MM.1S (cell line): ENCODE measurements at regions not wholly inside any gene's neighbourhood (a gene's known extent, or its start where the extent isn't known, plus 50 kb on each side); places are given as distances from the start of the nearest gene placed in this dataset.

Experiments used
- DNase-seq: peaks from one replicate; pipeline ENCODE4 v3.0.0-alpha.2; 2015
- H2AFZ ChIP-seq: fragments of 300-600 bp; sonication (generic); 2 replicates; pipeline ENCODE4 v1.6.0; 2016; ENCODE audit warnings: antibody characterized with exemption, low read length
- H3F3A ChIP-seq: fragments of 300-600 bp; sonication (generic); 2 replicates; pipeline ENCODE4 v1.6.1; 2016; ENCODE audit warnings: mild to moderate bottlenecking, antibody characterized with exemption, low read length, moderate library complexity, mixed read lengths; ENCODE audit not compliant: insufficient read depth
- H3K27ac ChIP-seq: fragments of 300-600 bp; sonication (generic); 2 replicates; pipeline ENCODE4 v1.5.1; 2016; ENCODE audit warnings: mild to moderate bottlenecking, low read length
- H3K27me3 ChIP-seq: fragments of 300-600 bp; sonication (generic); replicated peaks from 2 replicates; pipeline ENCODE4 v1.6.0; 2016; ENCODE audit warnings: low read length; ENCODE audit not compliant: insufficient read depth
- H3K36me3 ChIP-seq: fragments of 300-600 bp; sonication (generic); replicated peaks from 2 replicates; pipeline ENCODE4 v1.6.1; 2016; ENCODE audit warnings: mild to moderate bottlenecking, low read length, mixed read lengths; ENCODE audit not compliant: insufficient read depth
- H3K4me1 ChIP-seq: fragments of 300-600 bp; sonication (generic); 2 replicates; pipeline ENCODE4 v1.6.1; 2016; ENCODE audit warnings: low read length, mixed read lengths
- H3K4me2 ChIP-seq: fragments of 300-600 bp; sonication (generic); 2 replicates; pipeline ENCODE4 v1.6.0; 2016; ENCODE audit warnings: low read depth, low read length
- H3K4me3 ChIP-seq: fragments of 300-600 bp; sonication (generic); 2 replicates; pipeline ENCODE4 v1.5.1; 2016; ENCODE audit warnings: low read length, mixed read lengths
- H3K79me2 ChIP-seq: fragments of 300-600 bp; sonication (generic); 2 replicates; pipeline ENCODE4 v1.6.1; 2016; ENCODE audit warnings: mixed run types, low read length, mixed read lengths
- H3K9ac ChIP-seq: fragments of 300-600 bp; sonication (generic); 2 replicates; pipeline ENCODE4 v1.6.1; 2016; ENCODE audit warnings: low read length, mixed read lengths
- H3K9me2 ChIP-seq: fragments of 300-600 bp; sonication (generic); replicated peaks from 2 replicates; pipeline ENCODE4 v1.6.1; 2016; ENCODE audit warnings: mild to moderate bottlenecking, low read length, mixed read lengths; ENCODE audit not compliant: insufficient read depth
- H3K9me3 ChIP-seq: fragments of 300-600 bp; sonication (generic); replicated peaks from 2 replicates; pipeline ENCODE4 v1.6.1; 2016; ENCODE audit warnings: mild to moderate bottlenecking, low read length, mixed read lengths; ENCODE audit not compliant: insufficient read depth
- H4K20me1 ChIP-seq: fragments of 300-600 bp; sonication (generic); 2 replicates; pipeline ENCODE4 v1.6.1; 2016; ENCODE audit warnings: mild to moderate bottlenecking, low read length, moderate library complexity, mixed read lengths; ENCODE audit not compliant: insufficient read depth
- EZH2 ChIP-seq: fragments of 300-600 bp; sonication (generic); optimal IDR thresholded peaks from 2 replicates; pipeline ENCODE3; 2017; ENCODE audit warnings: low read depth, mild to moderate bottlenecking, antibody characterized with exemption, low read length, mixed read lengths
- EZH2phosphoT487 ChIP-seq: fragments of 300-600 bp; sonication (generic); IDR thresholded peaks from 2 replicates; pipeline ENCODE4 v1.6.1; 2018; ENCODE audit warnings: antibody characterized with exemption, low read length
- TF ChIP-seq, protein P1 (sequence below): fragments of 300-600 bp; sonication (generic); IDR thresholded peaks from 2 replicates; pipeline ENCODE4 v1.5.1; 2016; ENCODE audit warnings: antibody characterized with exemption, low read length, mixed read lengths

DNA sequence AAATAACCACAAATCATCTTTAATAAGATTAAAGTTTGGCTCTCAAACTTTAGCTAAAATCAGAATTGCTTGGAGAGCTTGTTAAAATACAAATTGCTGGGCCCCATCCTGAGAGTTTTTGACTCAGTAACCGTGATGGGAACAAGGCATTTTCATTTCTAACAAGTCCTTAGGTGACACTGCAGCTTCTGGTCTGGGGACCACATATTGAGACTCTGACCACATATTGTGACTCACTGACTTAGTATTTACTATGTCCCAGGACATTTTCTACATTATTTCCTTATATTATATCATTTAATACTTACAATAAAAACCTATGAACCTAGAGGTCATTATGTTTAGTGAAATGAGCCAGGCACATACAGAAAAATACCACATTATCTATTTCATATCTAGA, 164.5 kb downstream of the ZMAT3 start:
- Histone ChIP-seq H2AFZ (no peak overlapping the region), H3K27ac (no peak overlapping the region), H3K4me3 (no peak overlapping the region), H3K27me3 (no peaks in the 10 kb centered on the region), H3K4me1 (no peaks in the 10 kb centered on the region), H3K9me3 (no peaks in the 10 kb centered on the region), H3K4me2 (no peak overlapping the region), H4K20me1 (no peaks in the 10 kb centered on the region), H3F3A (no peaks in the 10 kb centered on the region), H3K9me2 (no peaks in the 10 kb centered on the region), H3K79me2 (no peaks in the 10 kb centered on the region), H3K9ac (no peak overlapping the region), H3K36me3 (no peaks in the 10 kb centered on the region)
- no peak for DNase-seq
- TF ChIP-seq, protein P1, sequence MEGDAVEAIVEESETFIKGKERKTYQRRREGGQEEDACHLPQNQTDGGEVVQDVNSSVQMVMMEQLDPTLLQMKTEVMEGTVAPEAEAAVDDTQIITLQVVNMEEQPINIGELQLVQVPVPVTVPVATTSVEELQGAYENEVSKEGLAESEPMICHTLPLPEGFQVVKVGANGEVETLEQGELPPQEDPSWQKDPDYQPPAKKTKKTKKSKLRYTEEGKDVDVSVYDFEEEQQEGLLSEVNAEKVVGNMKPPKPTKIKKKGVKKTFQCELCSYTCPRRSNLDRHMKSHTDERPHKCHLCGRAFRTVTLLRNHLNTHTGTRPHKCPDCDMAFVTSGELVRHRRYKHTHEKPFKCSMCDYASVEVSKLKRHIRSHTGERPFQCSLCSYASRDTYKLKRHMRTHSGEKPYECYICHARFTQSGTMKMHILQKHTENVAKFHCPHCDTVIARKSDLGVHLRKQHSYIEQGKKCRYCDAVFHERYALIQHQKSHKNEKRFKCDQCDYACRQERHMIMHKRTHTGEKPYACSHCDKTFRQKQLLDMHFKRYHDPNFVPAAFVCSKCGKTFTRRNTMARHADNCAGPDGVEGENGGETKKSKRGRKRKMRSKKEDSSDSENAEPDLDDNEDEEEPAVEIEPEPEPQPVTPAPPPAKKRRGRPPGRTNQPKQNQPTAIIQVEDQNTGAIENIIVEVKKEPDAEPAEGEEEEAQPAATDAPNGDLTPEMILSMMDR, result no peak
- TF ChIP-seq EZH2phosphoT487 (no peak), EZH2 (no peak)

DNA sequence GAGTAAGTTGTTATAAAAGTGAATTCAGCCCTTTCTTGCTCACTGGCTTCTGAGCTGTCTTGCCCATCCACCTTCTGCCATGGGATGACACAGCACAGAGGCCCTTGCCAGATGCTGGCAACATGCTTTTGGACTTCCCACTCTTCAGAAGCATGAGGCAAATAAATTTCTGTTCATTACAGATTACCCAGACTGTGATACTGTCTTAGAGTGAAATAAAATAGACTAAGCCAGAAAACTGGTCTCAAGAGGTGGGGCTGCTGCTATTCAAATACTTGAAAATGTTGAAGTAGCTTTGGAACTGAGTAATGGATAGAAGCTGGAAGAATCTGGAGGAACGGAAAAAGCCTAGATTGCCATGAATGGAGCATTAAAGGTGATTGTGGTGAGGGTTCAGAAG, 170.4 kb downstream of the ZMAT3 start:
- no peaks in the 10 kb centered on the region for H3K4me1 ChIP-seq
- H3K36me3 ChIP-seq, result no peaks in the 10 kb centered on the region
- no peaks in the 10 kb centered on the region for H3K9me3 ChIP-seq
- H3K9me2 ChIP-seq, result no peaks in the 10 kb centered on the region
- H3K27ac ChIP-seq, result no peak overlapping the region
- H3K4me2 ChIP-seq, result no peak overlapping the region
- TF ChIP-seq EZH2 (no peak), EZH2phosphoT487 (no peak)
- TF ChIP-seq, protein P1, result no peak
- no peaks in the 10 kb centered on the region for H4K20me1 ChIP-seq
- H2AFZ ChIP-seq, result no peak overlapping the region
- H3F3A ChIP-seq, result no peaks in the 10 kb centered on the region
- H3K79me2 ChIP-seq, result no peaks in the 10 kb centered on the region
- H3K9ac ChIP-seq, result no peak overlapping the region
- DNase-seq, result no peak
- no peaks in the 10 kb centered on the region for H3K27me3 ChIP-seq
- no peak overlapping the region for H3K4me3 ChIP-seq

DNA sequence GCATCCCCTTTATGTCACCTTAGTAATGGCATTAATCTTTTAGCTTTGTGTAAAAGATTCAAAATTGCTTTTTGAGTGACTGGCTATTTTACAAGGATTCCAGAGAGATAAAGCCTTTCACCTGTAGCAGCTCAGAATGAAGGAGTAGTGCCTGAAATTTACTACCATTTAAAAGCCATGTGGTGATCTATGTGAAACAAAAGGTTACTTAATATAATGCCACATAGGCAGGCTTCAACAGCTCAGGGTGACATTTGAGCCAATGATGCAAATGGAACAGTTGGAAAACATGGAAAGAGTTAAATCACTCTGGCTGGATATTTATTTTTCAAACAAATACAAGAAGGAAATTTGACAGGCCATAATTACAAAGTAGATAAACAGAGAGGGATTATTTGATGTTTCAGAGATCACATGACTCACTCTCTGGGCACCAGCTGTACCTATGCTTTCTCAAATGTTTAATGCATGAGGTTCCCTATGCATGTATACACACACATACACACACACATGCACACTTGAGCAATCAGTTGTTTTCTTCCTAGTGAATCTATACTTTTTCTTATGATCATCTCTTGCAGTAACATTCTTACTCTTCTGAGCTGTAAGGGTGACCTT, 171.5 kb downstream of the ZMAT3 start:
- Histone ChIP-seq H3F3A (no peaks in the 10 kb centered on the region), H3K79me2 (no peaks in the 10 kb centered on the region), H2AFZ (no peak overlapping the region), H3K36me3 (no peaks in the 10 kb centered on the region), H3K9me3 (no peaks in the 10 kb centered on the region), H3K9ac (no peak overlapping the region), H3K27ac (no peak overlapping the region), H4K20me1 (no peaks in the 10 kb centered on the region), H3K4me3 (no peak overlapping the region), H3K27me3 (no peaks in the 10 kb centered on the region), H3K4me2 (no peak overlapping the region), H3K4me1 (no peaks in the 10 kb centered on the region), H3K9me2 (no peaks in the 10 kb centered on the region)
- DNase-seq, result no peak
- TF ChIP-seq, protein P1, result no peak
- no peak for TF ChIP-seq EZH2phosphoT487
- TF ChIP-seq EZH2, result no peak
